Spleen (tissue), 11 donors: ENCODE measurements at regions not wholly inside any gene's neighbourhood (a gene's known extent, or its start where the extent isn't known, plus 50 kb on each side); places are given as distances from the start of the nearest gene placed in this dataset.

Source experiments
- DNase-seq: peaks from one replicate; pipeline ENCODE4 v3.0.0-alpha.2; 2020
- H3K27ac ChIP-seq, 8 donors: fragments of 200-600 bp; sonication (generic) in 7 of 8; 1 replicate in 4 of 8; 2 replicates in 4 of 8; pipeline versions ENCODE4 v1.5.0 to v1.8.0; 2016 to 2021; ENCODE audit warnings: inconsistent platforms in 4 of 8, mild to moderate bottlenecking in 4 of 8, moderate library complexity in 1 of 8
- H3K27me3 ChIP-seq, 7 donors: fragments of 200-600 bp; sonication (generic) in 6 of 7; replicated peaks in 1 of 7; 1 replicate in 4 of 7; 2 replicates in 3 of 7; pipeline versions ENCODE4 v1.5.0 to v1.8.0; 2016 to 2021; ENCODE audit warnings: inconsistent platforms in 3 of 7, mild to moderate bottlenecking in 1 of 7
- H3K36me3 ChIP-seq, 6 donors: fragments of 200-600 bp; sonication (generic) in 5 of 6; 1 replicate in 4 of 6; 2 replicates in 2 of 6; pipeline versions ENCODE4 v1.5.0 to v1.8.0; 2016 to 2021; ENCODE audit warnings: inconsistent platforms in 2 of 6
- H3K4me1 ChIP-seq, 6 donors: fragments of 200-600 bp; sonication (generic) in 5 of 6; 1 replicate in 3 of 6; 2 replicates in 3 of 6; pipeline versions ENCODE4 v1.5.0 to v1.8.0; 2016 to 2021; ENCODE audit warnings: inconsistent platforms in 3 of 6
- H3K4me3 ChIP-seq, 8 donors: fragments of 200-600 bp; sonication (generic) in 7 of 8; 1 replicate in 4 of 8; 2 replicates in 4 of 8; pipeline versions ENCODE4 v1.5.0 to v1.8.0; 2016 to 2021; ENCODE audit warnings: inconsistent platforms in 4 of 8, mild to moderate bottlenecking in 4 of 8, moderate library complexity in 2 of 8
- H3K9me3 ChIP-seq, 8 donors: fragments of 200-600 bp; sonication (generic) in 7 of 8; 1 replicate in 4 of 8; 2 replicates in 4 of 8; pipeline versions ENCODE4 v1.5.0 to v1.8.0; 2016 to 2021; ENCODE audit warnings: inconsistent platforms in 4 of 8
- POLR2A ChIP-seq, 3 donors: fragments of 450-650 bp; IDR thresholded peaks; one replicate each; pipeline ENCODE4 v1.5.1; 2017; ENCODE audit warnings: antibody characterized with exemption in 3 of 3, mild to moderate bottlenecking in 1 of 3
- POLR2AphosphoS5 ChIP-seq, 3 donors: sonication (generic); formaldehyde crosslinking; IDR thresholded peaks; one replicate each; pipeline ENCODE4 v1.5.1; 2017; ENCODE audit warnings: antibody characterized with exemption in 3 of 3
- WGBS, 5 donors: extraction: QIAGEN DNeasy Blood & Tissue Kit in 3 of 5; methylation state at CpG; one replicate each; pipeline versions ENCODE4 v1.1.5 to v1.1.7; 2013 to 2018; 5-methylcytosine and 5-hydroxymethylcytosine counted together
- intact Hi-C: fragments of 100-400 bp; cut with DNase I; formaldehyde crosslinking; loops from one replicate; pipeline ENCODE4 v1.15.0; 2023; ENCODE audit warnings: low total_unique reads
- TF ChIP-seq, protein P1 (sequence below), 11 experiments: fragments of 200-600 bp in 7 of 11; fragments of 450-650 bp in 4 of 11; sonication (generic) in 4 of 11; IDR thresholded peaks in 8 of 11; conservative IDR thresholded peaks in 3 of 11; 1 replicate in 7 of 11; 2 replicates in 4 of 11; pipeline versions ENCODE4 v1.4.0 to v1.8.0; 2016 to 2021; ENCODE audit warnings: antibody characterized with exemption in 11 of 11, inconsistent platforms in 4 of 11, mild to moderate bottlenecking in 1 of 11
- donor health status: healthy with polysubstance abuse.
- donor health status: DM: no; HTN: no; CAD: no; lungs with moderate emphysema.
- donor health status: DM: no; HTN: no; CAD: no.
- donor health status: Bipolar disorder and iron deficiency.
- donor health status: healthy.
- donor health status: DM: no; HTN: no; CAD: no.
- donor health status: DM: yes; HTN: yes; CAD: no.

DNA sequence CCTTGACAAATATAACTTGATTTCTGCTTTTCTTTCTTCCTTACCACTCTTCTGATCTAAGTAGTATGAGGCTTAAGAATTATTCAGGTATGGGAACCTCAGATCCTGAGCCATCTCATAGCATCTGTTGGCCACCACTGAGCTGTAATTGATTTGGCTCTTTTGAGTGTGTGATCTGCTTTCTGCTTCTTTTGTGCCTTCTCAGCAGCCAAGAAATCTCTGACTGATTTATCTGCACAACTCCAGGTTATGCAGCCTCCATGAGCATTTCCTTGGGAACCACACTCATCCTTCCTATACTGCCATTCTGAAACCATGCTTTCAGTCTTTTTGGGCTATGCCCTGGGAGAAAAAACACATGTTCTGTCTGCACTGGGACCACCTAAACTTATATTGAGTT, 178.0 kb upstream of the FAM3C start:
- H3K36me3 ChIP-seq = no peaks in the 10 kb centered on the region
- H3K4me1 ChIP-seq = no peaks in the 10 kb centered on the region
- intact Hi-C loops = no loop called here
- TF ChIP-seq POLR2A (IDR thresholded peaks at IDR 0.05) (no peak), POLR2AphosphoS5 (IDR thresholded peaks at IDR 0.05) (no peak)
- TF ChIP-seq, protein P1, sequence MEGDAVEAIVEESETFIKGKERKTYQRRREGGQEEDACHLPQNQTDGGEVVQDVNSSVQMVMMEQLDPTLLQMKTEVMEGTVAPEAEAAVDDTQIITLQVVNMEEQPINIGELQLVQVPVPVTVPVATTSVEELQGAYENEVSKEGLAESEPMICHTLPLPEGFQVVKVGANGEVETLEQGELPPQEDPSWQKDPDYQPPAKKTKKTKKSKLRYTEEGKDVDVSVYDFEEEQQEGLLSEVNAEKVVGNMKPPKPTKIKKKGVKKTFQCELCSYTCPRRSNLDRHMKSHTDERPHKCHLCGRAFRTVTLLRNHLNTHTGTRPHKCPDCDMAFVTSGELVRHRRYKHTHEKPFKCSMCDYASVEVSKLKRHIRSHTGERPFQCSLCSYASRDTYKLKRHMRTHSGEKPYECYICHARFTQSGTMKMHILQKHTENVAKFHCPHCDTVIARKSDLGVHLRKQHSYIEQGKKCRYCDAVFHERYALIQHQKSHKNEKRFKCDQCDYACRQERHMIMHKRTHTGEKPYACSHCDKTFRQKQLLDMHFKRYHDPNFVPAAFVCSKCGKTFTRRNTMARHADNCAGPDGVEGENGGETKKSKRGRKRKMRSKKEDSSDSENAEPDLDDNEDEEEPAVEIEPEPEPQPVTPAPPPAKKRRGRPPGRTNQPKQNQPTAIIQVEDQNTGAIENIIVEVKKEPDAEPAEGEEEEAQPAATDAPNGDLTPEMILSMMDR (IDR thresholded peaks at IDR 0.05 in 8 of 11, conservative IDR thresholded peaks at IDR 0.05 in 3 of 11) = no peak
- peaks cover 0 to 16% (median 0%) of the 10 kb centered on the region in 7 donors for H3K27me3 ChIP-seq
- H3K27ac ChIP-seq = no peak overlapping the region
- no peaks in the 10 kb centered on the region for H3K9me3 ChIP-seq
- no peak for DNase-seq
- H3K4me3 ChIP-seq = no peak overlapping the region

DNA sequence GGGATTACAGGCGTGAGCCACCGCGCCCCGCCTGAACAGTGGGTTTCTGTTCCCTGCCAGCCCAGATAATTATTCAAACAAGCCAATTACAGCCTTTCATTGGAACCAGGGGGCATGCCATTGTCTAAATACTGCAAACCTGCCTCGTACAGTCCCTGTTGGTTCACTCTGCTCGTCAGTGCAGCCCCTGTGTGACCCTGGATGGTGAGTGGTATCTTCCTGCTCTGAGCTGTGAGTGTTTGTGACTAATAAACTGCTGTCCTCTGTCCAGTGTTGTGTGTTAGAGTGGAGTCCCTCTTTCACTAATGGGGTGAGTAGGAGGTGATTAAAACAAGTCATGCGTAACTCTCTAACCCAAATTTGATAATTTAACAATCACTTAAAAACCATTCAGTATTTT, 176.5 kb upstream of the FAM3C start:
- no peak for DNase-seq
- no peak overlapping the region for H3K4me3 ChIP-seq
- WGBS, 5 donors = 81 to 86% (median 81%) methylated on average over 7 of the region's 7 CpGs

DNA sequence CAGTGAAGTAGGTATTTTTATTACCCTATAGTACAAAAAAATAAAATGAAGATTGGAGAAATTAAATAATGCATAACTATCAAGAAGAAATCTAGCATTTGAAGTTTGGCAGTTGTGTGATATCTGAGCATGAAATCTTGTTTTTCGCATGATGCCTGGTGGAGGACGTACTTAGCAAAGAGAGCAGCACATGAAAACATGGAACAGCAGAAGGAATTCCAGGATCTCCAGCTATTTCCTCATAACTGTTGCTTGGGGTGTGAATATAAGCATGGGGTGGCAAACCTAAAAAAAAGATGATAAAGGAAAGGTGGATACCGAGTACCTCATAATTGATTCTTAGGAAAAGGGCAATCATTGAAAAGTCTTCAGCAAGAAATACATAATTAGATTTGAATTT, 174.3 kb upstream of the FAM3C start:
- DNase-seq = no peak
- Histone ChIP-seq H3K27me3 (no peaks in the 10 kb centered on the region), H3K27ac (no peak overlapping the region), H3K4me1 (no peaks in the 10 kb centered on the region), H3K9me3 (no peaks in the 10 kb centered on the region), H3K36me3 (no peaks in the 10 kb centered on the region), H3K4me3 (no peak overlapping the region)
- WGBS, 5 donors = 85 to 92% (median 88%) methylated on average over 3 of the region's 3 CpGs
- intact Hi-C loops = no loop called here
- TF ChIP-seq POLR2A (IDR thresholded peaks at IDR 0.05) (no peak), POLR2AphosphoS5 (IDR thresholded peaks at IDR 0.05) (no peak)
- TF ChIP-seq, protein P1 (IDR thresholded peaks at IDR 0.05 in 8 of 11, conservative IDR thresholded peaks at IDR 0.05 in 3 of 11) = no peak

More for the DNA sequence above, 176.5 kb upstream of the FAM3C start:
- intact Hi-C loops = no loop called here
- Histone ChIP-seq H3K9me3 (no peaks in the 10 kb centered on the region), H3K4me1 (no peaks in the 10 kb centered on the region), H3K27me3 (peaks cover 0 to 11% (median 0%) of the 10 kb centered on the region in 7 donors), H3K36me3 (no peaks in the 10 kb centered on the region), H3K27ac (no peak overlapping the region)
- no peak for TF ChIP-seq POLR2AphosphoS5 (IDR thresholded peaks at IDR 0.05)
- no peak for TF ChIP-seq POLR2A (IDR thresholded peaks at IDR 0.05)
- TF ChIP-seq, protein P1 (IDR thresholded peaks at IDR 0.05 in 8 of 11, conservative IDR thresholded peaks at IDR 0.05 in 3 of 11) = no peak

DNA sequence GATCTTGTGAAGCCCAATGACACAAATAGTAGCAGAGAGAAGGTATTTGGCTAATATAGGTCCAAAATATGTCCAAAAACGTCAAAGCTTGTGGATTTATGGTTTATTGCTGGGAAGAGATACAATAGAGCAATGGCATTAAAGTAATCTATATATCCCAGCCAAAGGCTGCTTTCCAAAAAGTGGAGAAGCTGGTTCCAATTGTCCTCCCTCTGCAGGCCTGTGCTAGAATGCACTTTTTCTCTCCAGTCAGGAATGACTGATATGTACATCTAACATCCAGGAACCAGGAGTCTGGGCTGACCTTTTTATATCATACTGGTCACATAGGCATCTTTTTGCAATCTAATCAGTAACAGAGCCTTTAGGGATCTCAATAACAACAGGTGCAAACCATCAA, 167.1 kb upstream of the FAM3C start:
- no peak for DNase-seq
- Histone ChIP-seq H3K4me1 (no peaks in the 10 kb centered on the region), H3K4me3 (no peak overlapping the region), H3K27ac (no peak overlapping the region), H3K36me3 (no peaks in the 10 kb centered on the region), H3K9me3 (no peaks in the 10 kb centered on the region), H3K27me3 (no peaks in the 10 kb centered on the region)
- TF ChIP-seq POLR2AphosphoS5 (IDR thresholded peaks at IDR 0.05) (no peak), POLR2A (IDR thresholded peaks at IDR 0.05) (no peak)
- TF ChIP-seq, protein P1 (IDR thresholded peaks at IDR 0.05 in 8 of 11, conservative IDR thresholded peaks at IDR 0.05 in 3 of 11) = no peak
- 45 to 78% (median 50%) methylated on average over 1 of the region's 1 CpG for WGBS, 5 donors
- intact Hi-C loops = no loop called here
